ENCODE measurements at regions not wholly inside any gene's neighbourhood (a gene's known extent, or its start where the extent isn't known, plus 50 kb on each side); places are given as distances from the start of the nearest gene placed in this dataset.

- DNase-seq (no peak), ATAC-seq (no peak)
- Mint-ChIP-seq H3K27me3 (no peaks in the 10 kb centered on the region), H3K4me1 (no peaks in the 10 kb centered on the region), H3K4me3 (no peak overlapping the region), H3K36me3 (ENCODE audit: low read depth) (no peaks in the 10 kb centered on the region), H3K27ac (no peak overlapping the region)
- H3K9me3 ChIP-seq (ENCODE audit: control insufficient read depth, low read length, poor library complexity, severe bottlenecking), result no peaks in the 10 kb centered on the region
Observed at GRCh38 chr2:145569108-145569507, 1049.2 kb upstream of the ZEB2 start.

GRCh38 chr2:145563741-145564615, 1044.1 kb upstream of the ZEB2 start:
- no peaks in the 10 kb centered on the region for H3K4me1 Mint-ChIP-seq
- H3K36me3 Mint-ChIP-seq (ENCODE audit: low read depth), result no peaks in the 10 kb centered on the region
- no peak overlapping the region for H3K27ac Mint-ChIP-seq
- no peaks in the 10 kb centered on the region for H3K9me3 ChIP-seq (ENCODE audit: control insufficient read depth, low read length, poor library complexity, severe bottlenecking)
- H3K27me3 Mint-ChIP-seq, result no peaks in the 10 kb centered on the region
- no peak for ATAC-seq
- H3K4me3 Mint-ChIP-seq, result no peak overlapping the region
- DNase-seq, result no peak

GRCh38 chr2:145561152-145561551, 1041.2 kb upstream of the ZEB2 start:
- no peaks in the 10 kb centered on the region for H3K4me1 Mint-ChIP-seq
- H3K27ac Mint-ChIP-seq, result no peak overlapping the region
- H3K9me3 ChIP-seq (ENCODE audit: control insufficient read depth, low read length, poor library complexity, severe bottlenecking), result no peaks in the 10 kb centered on the region
- DNase-seq (no peak), ATAC-seq (no peak)
- no peaks in the 10 kb centered on the region for H3K36me3 Mint-ChIP-seq (ENCODE audit: low read depth)
- no peak overlapping the region for H3K4me3 Mint-ChIP-seq
- H3K27me3 Mint-ChIP-seq, result no peaks in the 10 kb centered on the region

- ATAC-seq (no peak), DNase-seq (no peak)
- Mint-ChIP-seq H3K4me3 (no peak overlapping the region), H3K27ac (no peak overlapping the region), H3K4me1 (no peaks in the 10 kb centered on the region), H3K27me3 (no peaks in the 10 kb centered on the region), H3K36me3 (ENCODE audit: low read depth) (no peaks in the 10 kb centered on the region)
- no peaks in the 10 kb centered on the region for H3K9me3 ChIP-seq (ENCODE audit: control insufficient read depth, low read length, poor library complexity, severe bottlenecking)
Observed at GRCh38 chr2:145558617-145559350, 1038.9 kb upstream of the ZEB2 start.

- ATAC-seq (no peak), DNase-seq (no peak)
- no peaks in the 10 kb centered on the region for H3K27me3 Mint-ChIP-seq
- H3K27ac Mint-ChIP-seq, result no peak overlapping the region
- H3K4me3 Mint-ChIP-seq, result no peak overlapping the region
- no peaks in the 10 kb centered on the region for H3K4me1 Mint-ChIP-seq
- H3K36me3 Mint-ChIP-seq (ENCODE audit: low read depth), result no peaks in the 10 kb centered on the region
- no peaks in the 10 kb centered on the region for H3K9me3 ChIP-seq (ENCODE audit: control insufficient read depth, low read length, poor library complexity, severe bottlenecking)
Observed at GRCh38 chr2:145555360-145555759, 1035.4 kb upstream of the ZEB2 start.

GRCh38 chr2:145551686-145552085, 1031.8 kb upstream of the ZEB2 start:
- H3K4me1 Mint-ChIP-seq, result no peaks in the 10 kb centered on the region
- no peaks in the 10 kb centered on the region for H3K9me3 ChIP-seq (ENCODE audit: control insufficient read depth, low read length, poor library complexity, severe bottlenecking)
- ATAC-seq, result no peak
- no peak overlapping the region for H3K4me3 Mint-ChIP-seq
- no peaks in the 10 kb centered on the region for H3K27me3 Mint-ChIP-seq
- DNase-seq, result no peak
- no peak overlapping the region for H3K27ac Mint-ChIP-seq
- no peaks in the 10 kb centered on the region for H3K36me3 Mint-ChIP-seq (ENCODE audit: low read depth)

GRCh38 chr2:145548479-145548878, 1028.6 kb upstream of the ZEB2 start:
- Mint-ChIP-seq H3K27me3 (no peaks in the 10 kb centered on the region), H3K36me3 (ENCODE audit: low read depth) (no peaks in the 10 kb centered on the region), H3K4me1 (no peaks in the 10 kb centered on the region), H3K27ac (no peak overlapping the region), H3K4me3 (no peak overlapping the region)
- ATAC-seq (no peak), DNase-seq (no peak)
- H3K9me3 ChIP-seq (ENCODE audit: control insufficient read depth, low read length, poor library complexity, severe bottlenecking), result no peaks in the 10 kb centered on the region

- no peak overlapping the region for H3K27ac Mint-ChIP-seq
- no peaks in the 10 kb centered on the region for H3K36me3 Mint-ChIP-seq (ENCODE audit: low read depth)
- no peaks in the 10 kb centered on the region for H3K9me3 ChIP-seq (ENCODE audit: control insufficient read depth, low read length, poor library complexity, severe bottlenecking)
- no peaks in the 10 kb centered on the region for H3K27me3 Mint-ChIP-seq
- no peaks in the 10 kb centered on the region for H3K4me1 Mint-ChIP-seq
- no peak overlapping the region for H3K4me3 Mint-ChIP-seq
- ATAC-seq (no peak), DNase-seq (no peak)
Observed at GRCh38 chr2:145547620-145548019, 1027.7 kb upstream of the ZEB2 start.

GRCh38 chr2:145546091-145546490, 1026.2 kb upstream of the ZEB2 start:
- no peak for DNase-seq
- H3K9me3 ChIP-seq (ENCODE audit: control insufficient read depth, low read length, poor library complexity, severe bottlenecking), result no peaks in the 10 kb centered on the region
- no peak overlapping the region for H3K27ac Mint-ChIP-seq
- ATAC-seq, result no peak
- no peaks in the 10 kb centered on the region for H3K36me3 Mint-ChIP-seq (ENCODE audit: low read depth)
- no peaks in the 10 kb centered on the region for H3K27me3 Mint-ChIP-seq
- no peaks in the 10 kb centered on the region for H3K4me1 Mint-ChIP-seq
- H3K4me3 Mint-ChIP-seq, result no peak overlapping the region

- H3K4me1 Mint-ChIP-seq, result no peaks in the 10 kb centered on the region
- DNase-seq (no peak), ATAC-seq (no peak)
- H3K27me3 Mint-ChIP-seq, result no peaks in the 10 kb centered on the region
- no peaks in the 10 kb centered on the region for H3K9me3 ChIP-seq (ENCODE audit: control insufficient read depth, low read length, poor library complexity, severe bottlenecking)
- H3K36me3 Mint-ChIP-seq (ENCODE audit: low read depth), result no peaks in the 10 kb centered on the region
- H3K27ac Mint-ChIP-seq, result no peak overlapping the region
- no peak overlapping the region for H3K4me3 Mint-ChIP-seq
Observed at GRCh38 chr2:145543856-145544255, 1023.9 kb upstream of the ZEB2 start.

GRCh38 chr2:145543155-145543554, 1023.2 kb upstream of the ZEB2 start:
- DNase-seq (no peak), ATAC-seq (no peak)
- Mint-ChIP-seq H3K36me3 (ENCODE audit: low read depth) (no peaks in the 10 kb centered on the region), H3K27me3 (no peaks in the 10 kb centered on the region), H3K27ac (no peak overlapping the region), H3K4me3 (no peak overlapping the region), H3K4me1 (no peaks in the 10 kb centered on the region)
- no peaks in the 10 kb centered on the region for H3K9me3 ChIP-seq (ENCODE audit: control insufficient read depth, low read length, poor library complexity, severe bottlenecking)

- no peak for DNase-seq
- H3K27me3 Mint-ChIP-seq, result no peaks in the 10 kb centered on the region
- no peaks in the 10 kb centered on the region for H3K4me1 Mint-ChIP-seq
- no peak overlapping the region for H3K4me3 Mint-ChIP-seq
- no peak overlapping the region for H3K27ac Mint-ChIP-seq
- no peak for ATAC-seq
- no peaks in the 10 kb centered on the region for H3K36me3 Mint-ChIP-seq (ENCODE audit: low read depth)
- no peaks in the 10 kb centered on the region for H3K9me3 ChIP-seq (ENCODE audit: control insufficient read depth, low read length, poor library complexity, severe bottlenecking)
Observed at GRCh38 chr2:145541028-145541427, 1021.1 kb upstream of the ZEB2 start.

- ATAC-seq, result no peak
- Mint-ChIP-seq H3K27me3 (no peaks in the 10 kb centered on the region), H3K27ac (no peak overlapping the region), H3K4me1 (no peaks in the 10 kb centered on the region), H3K36me3 (ENCODE audit: low read depth) (no peaks in the 10 kb centered on the region), H3K4me3 (no peak overlapping the region)
- no peak for DNase-seq
- H3K9me3 ChIP-seq (ENCODE audit: control insufficient read depth, low read length, poor library complexity, severe bottlenecking), result no peaks in the 10 kb centered on the region
Observed at GRCh38 chr2:145538661-145539350, 1018.9 kb upstream of the ZEB2 start.
